ENCODE measurements at regions not wholly inside any gene's neighbourhood (a gene's known extent, or its start where the extent isn't known, plus 50 kb on each side); places are given as distances from the start of the nearest gene placed in this dataset.

- ChIA-PET CTCF (no interaction called here), POLR2A (no interaction called here)
- TF ChIP-seq ELF4 (IDR thresholded peaks at IDR 0.05) (no peak), LEF1 (IDR thresholded peaks at IDR 0.05; ENCODE audit: borderline replicate concordance) (no peak)
- no peak for DNase-seq (ENCODE audit: extremely low spot score)
Observed at GRCh38 chr5:61777292-61777691, 445.2 kb downstream of the ZSWIM6 start.

- no peak for DNase-seq (ENCODE audit: extremely low spot score)
- ChIA-PET CTCF (no interaction called here), POLR2A (no interaction called here)
- TF ChIP-seq SUZ12 (IDR thresholded peaks at IDR 0.05) (no peak), TARDBP (IDR thresholded peaks at IDR 0.05) (no peak), FOXA1 (IDR thresholded peaks at IDR 0.05) (no peak), BHLHE40 (IDR thresholded peaks at IDR 0.05; ENCODE audit: borderline replicate concordance) (no peak), PKNOX1 (IDR thresholded peaks at IDR 0.05) (no peak), ELF4 (IDR thresholded peaks at IDR 0.05) (no peak), ARNT (IDR thresholded peaks at IDR 0.05) (no peak), FOXK2 (IDR thresholded peaks at IDR 0.05) (no peak)
Observed at GRCh38 chr5:61779743-61780142, 447.7 kb downstream of the ZSWIM6 start.

GRCh38 chr5:61783481-61783880, 451.4 kb downstream of the ZSWIM6 start:
- no peak for DNase-seq (ENCODE audit: extremely low spot score)
- ChIA-PET CTCF (no interaction called here), POLR2A (no interaction called here)
- TF ChIP-seq PKNOX1 (IDR thresholded peaks at IDR 0.05) (no peak), ZNF384 (IDR thresholded peaks at IDR 0.05) (no peak), CTBP1 (IDR thresholded peaks at IDR 0.05; ENCODE audit: borderline replicate concordance) (no peak), SP1 (IDR thresholded peaks at IDR 0.05) (no peak), SUZ12 (IDR thresholded peaks at IDR 0.05) (no peak), TARDBP (IDR thresholded peaks at IDR 0.05) (no peak)

GRCh38 chr5:61784341-61784740, 452.3 kb downstream of the ZSWIM6 start:
- ChIA-PET CTCF (no interaction called here), POLR2A (interaction anchor here (0.6 kb wide), 1 partner anchor 327 kb away, joined by 3 read pairs; no protein-coding TSS in a partner anchor)
- no peak for DNase-seq (ENCODE audit: extremely low spot score)
- TF ChIP-seq LEF1 (IDR thresholded peaks at IDR 0.05; ENCODE audit: borderline replicate concordance): no peak
- no peak for TF ChIP-seq NFRKB (IDR thresholded peaks at IDR 0.05)
- TF ChIP-seq HDGF (IDR thresholded peaks at IDR 0.05; ENCODE audit: borderline replicate concordance): no peak
- TF ChIP-seq ELF4 (IDR thresholded peaks at IDR 0.05): no peak
- TF ChIP-seq SP1 (IDR thresholded peaks at IDR 0.05): no peak
- TF ChIP-seq BHLHE40 (IDR thresholded peaks at IDR 0.05; ENCODE audit: borderline replicate concordance): no peak
- no peak for TF ChIP-seq L3MBTL2 (conservative IDR thresholded peaks at IDR 0.05)
- no peak for TF ChIP-seq FOXM1 (IDR thresholded peaks at IDR 0.05; ENCODE audit: borderline replicate concordance)
- no peak for TF ChIP-seq CTBP1 (IDR thresholded peaks at IDR 0.05; ENCODE audit: borderline replicate concordance)

- TF ChIP-seq HDGF (IDR thresholded peaks at IDR 0.05; ENCODE audit: borderline replicate concordance) (no peak), TARDBP (IDR thresholded peaks at IDR 0.05) (no peak), L3MBTL2 (conservative IDR thresholded peaks at IDR 0.05) (no peak), SUZ12 (IDR thresholded peaks at IDR 0.05) (no peak)
- DNase-seq (ENCODE audit: extremely low spot score): no peak
- ChIA-PET CTCF (interaction anchor here (0.6 kb wide), 1 partner anchor 29 kb away, joined by 4 read pairs; no protein-coding TSS in a partner anchor), POLR2A (no interaction called here)
Observed at GRCh38 chr5:61788548-61788947, 456.5 kb downstream of the ZSWIM6 start.

- POLR2A ChIA-PET: no interaction called here
- no peak for DNase-seq (ENCODE audit: extremely low spot score)
- CTCF ChIA-PET: no interaction called here
Observed at GRCh38 chr5:61790007-61790406, 457.9 kb downstream of the ZSWIM6 start.

GRCh38 chr5:61790678-61791077, 458.6 kb downstream of the ZSWIM6 start:
- DNase-seq (ENCODE audit: extremely low spot score): no peak
- POLR2A ChIA-PET: no interaction called here
- CTCF ChIA-PET: no interaction called here
- TF ChIP-seq HDGF (IDR thresholded peaks at IDR 0.05; ENCODE audit: borderline replicate concordance) (no peak), ELF4 (IDR thresholded peaks at IDR 0.05) (no peak)

More at GRCh38 chr5:61790007-61790406, 457.9 kb downstream of the ZSWIM6 start:
- TF ChIP-seq ZNF384 (IDR thresholded peaks at IDR 0.05) (no peak), FOXM1 (IDR thresholded peaks at IDR 0.05; ENCODE audit: borderline replicate concordance) (no peak), SP1 (IDR thresholded peaks at IDR 0.05) (no peak), CTBP1 (IDR thresholded peaks at IDR 0.05; ENCODE audit: borderline replicate concordance) (no peak), TARDBP (IDR thresholded peaks at IDR 0.05) (no peak), PKNOX1 (IDR thresholded peaks at IDR 0.05) (no peak), SUZ12 (IDR thresholded peaks at IDR 0.05) (no peak), ELF4 (IDR thresholded peaks at IDR 0.05) (no peak), BHLHE40 (IDR thresholded peaks at IDR 0.05; ENCODE audit: borderline replicate concordance) (no peak), L3MBTL2 (conservative IDR thresholded peaks at IDR 0.05) (no peak), ARNT (IDR thresholded peaks at IDR 0.05) (no peak), FOXA1 (IDR thresholded peaks at IDR 0.05) (no peak)

GRCh38 chr5:61796773-61797172, 464.7 kb downstream of the ZSWIM6 start:
- POLR2A ChIA-PET: no interaction called here
- no peak for DNase-seq (ENCODE audit: extremely low spot score)
- TF ChIP-seq ELF4 (IDR thresholded peaks at IDR 0.05): no peak
- no peak for TF ChIP-seq L3MBTL2 (conservative IDR thresholded peaks at IDR 0.05)
- TF ChIP-seq NFRKB (IDR thresholded peaks at IDR 0.05): no peak
- TF ChIP-seq SP1 (IDR thresholded peaks at IDR 0.05): no peak
- no peak for TF ChIP-seq FOXM1 (IDR thresholded peaks at IDR 0.05; ENCODE audit: borderline replicate concordance)
- no peak for TF ChIP-seq FOXA1 (IDR thresholded peaks at IDR 0.05)
- no peak for TF ChIP-seq SUZ12 (IDR thresholded peaks at IDR 0.05)
- no peak for TF ChIP-seq FOXK2 (IDR thresholded peaks at IDR 0.05)
- TF ChIP-seq HDGF (IDR thresholded peaks at IDR 0.05; ENCODE audit: borderline replicate concordance): no peak
- TF ChIP-seq CTBP1 (IDR thresholded peaks at IDR 0.05; ENCODE audit: borderline replicate concordance): no peak
- no peak for TF ChIP-seq BHLHE40 (IDR thresholded peaks at IDR 0.05; ENCODE audit: borderline replicate concordance)
- no peak for TF ChIP-seq ARNT (IDR thresholded peaks at IDR 0.05)
- TF ChIP-seq ZNF384 (IDR thresholded peaks at IDR 0.05): no peak
- TF ChIP-seq LEF1 (IDR thresholded peaks at IDR 0.05; ENCODE audit: borderline replicate concordance): no peak
- TF ChIP-seq TARDBP (IDR thresholded peaks at IDR 0.05): no peak
- TF ChIP-seq PKNOX1 (IDR thresholded peaks at IDR 0.05): no peak
- CTCF ChIA-PET: no interaction called here
